C4-2B (cell line): ENCODE measurements at regions not wholly inside any gene's neighbourhood (a gene's known extent, or its start where the extent isn't known, plus 50 kb on each side); places are given as distances from the start of the nearest gene placed in this dataset.
"Not testable (repeated sequence)": the region's sequence is repeated elsewhere in the genome, so short reads cannot be mapped to it uniquely, and the experiment has no call there.

ENCODE experiments used
- CTCF ChIP-seq: fragments of 450-650 bp; conservative IDR thresholded peaks from 2 replicates; pipeline ENCODE4 v1.5.1; 2017; ENCODE audit warnings: mild to moderate bottlenecking
- ZFX ChIP-seq: fragments of 450-650 bp; IDR thresholded peaks from 2 replicates; pipeline ENCODE4 v1.6.1; 2017

DNA sequence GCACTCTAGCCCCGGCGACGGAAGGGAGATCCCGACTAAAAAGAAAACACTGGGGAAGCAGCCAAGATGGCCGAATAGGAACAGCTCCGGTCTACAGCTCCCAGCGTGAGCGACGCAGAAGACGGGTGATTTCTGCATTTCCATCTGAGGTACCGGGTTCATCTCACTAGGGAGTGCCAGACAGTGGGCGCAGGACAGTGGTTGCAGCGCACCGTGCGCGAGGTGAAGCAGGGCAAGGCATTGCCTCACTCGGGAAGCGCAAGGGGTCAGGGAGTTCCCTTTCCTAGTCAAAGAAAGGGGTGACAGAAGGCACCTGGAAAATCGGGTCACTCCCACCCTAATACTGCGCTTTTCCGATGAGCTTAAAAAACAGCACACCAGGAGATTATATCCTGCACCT, 435.8 kb downstream of the PCDH11X start:
- TF ChIP-seq CTCF, ZFX: not testable (repeated sequence)
